CD4-positive, alpha-beta T cell treated with Interferon gamma for 1 hour (primary cell): ENCODE measurements at regions not wholly inside any gene's neighbourhood (a gene's known extent, or its start where the extent isn't known, plus 50 kb on each side); places are given as distances from the start of the nearest gene placed in this dataset.
A peak's percentile ranks its signal among the peaks of the same experiment; 100 is the strongest.
"Not testable (repeated sequence)": the region's sequence is repeated elsewhere in the genome, so short reads cannot be mapped to it uniquely, and the experiment has no call there.

Source experiments
- DNase-seq: peaks from one replicate; pipeline ENCODE4 v3.0.0-alpha.2; 2020

DNA sequence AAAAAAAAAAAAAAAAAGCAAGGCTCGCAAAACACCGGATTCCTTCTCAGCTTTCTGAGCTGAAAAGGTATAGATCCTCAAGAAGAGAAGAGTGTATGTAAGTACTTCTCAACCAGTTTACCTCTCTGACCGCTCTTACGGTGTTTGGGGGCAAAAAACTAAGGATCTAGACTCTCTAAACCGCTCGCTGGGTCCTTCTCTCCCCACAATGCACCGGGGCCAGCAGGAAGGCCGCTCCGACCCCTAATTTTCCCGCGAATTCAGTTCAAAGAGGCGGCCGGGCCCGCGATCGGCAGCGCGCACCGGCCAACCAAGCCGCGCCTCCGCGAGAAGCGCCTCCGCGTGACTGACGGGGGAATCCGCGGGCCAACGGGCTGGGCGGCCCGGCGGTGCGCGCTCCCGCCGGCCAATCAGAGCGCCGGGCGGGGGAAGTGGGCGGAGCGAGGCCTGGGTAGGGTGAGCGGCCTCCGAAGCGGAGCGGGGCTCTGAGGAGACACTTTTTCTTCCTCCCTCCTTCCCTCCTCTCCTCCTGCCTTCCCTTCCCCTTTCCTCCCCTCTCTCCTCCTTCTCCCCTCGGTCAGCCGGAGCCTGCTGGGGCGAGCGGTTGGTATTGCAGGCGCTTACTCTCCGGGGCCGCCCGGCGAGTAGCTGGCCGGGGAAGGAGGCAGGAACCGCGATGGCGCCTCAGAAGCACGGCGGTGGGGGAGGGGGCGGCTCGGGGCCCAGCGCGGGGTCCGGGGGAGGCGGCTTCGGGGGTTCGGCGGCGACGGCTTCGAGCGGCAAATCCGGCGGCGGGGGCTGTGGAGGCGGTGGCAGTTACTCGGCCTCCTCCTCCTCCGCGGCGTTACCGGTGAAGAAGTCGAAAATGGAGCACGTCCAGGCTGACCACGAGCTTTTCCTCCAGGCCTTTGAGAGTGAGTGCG, 93.0 kb downstream of the CRLF3 start:
- DNase-seq, result peak; percentile 45

DNA sequence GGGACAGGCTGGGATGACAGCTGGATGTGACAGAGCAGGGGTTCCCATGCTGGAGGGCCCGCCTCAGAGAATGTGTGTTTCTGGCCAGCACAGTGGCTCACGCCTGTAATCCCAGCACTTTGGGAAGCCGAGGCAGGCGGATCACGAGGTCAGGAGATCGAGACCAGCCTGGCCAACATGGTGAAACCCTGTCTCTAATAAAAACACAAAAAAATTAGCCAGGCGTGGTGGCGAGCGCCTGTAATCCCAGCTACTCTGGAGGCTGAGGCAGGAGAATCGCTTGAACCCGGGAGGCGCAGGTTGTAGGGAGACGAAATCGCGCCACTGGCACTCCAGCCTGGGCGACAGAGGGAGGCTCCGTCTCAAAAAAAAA, 93.7 kb downstream of the CRLF3 start:
- DNase-seq, result not testable (repeated sequence)

DNA sequence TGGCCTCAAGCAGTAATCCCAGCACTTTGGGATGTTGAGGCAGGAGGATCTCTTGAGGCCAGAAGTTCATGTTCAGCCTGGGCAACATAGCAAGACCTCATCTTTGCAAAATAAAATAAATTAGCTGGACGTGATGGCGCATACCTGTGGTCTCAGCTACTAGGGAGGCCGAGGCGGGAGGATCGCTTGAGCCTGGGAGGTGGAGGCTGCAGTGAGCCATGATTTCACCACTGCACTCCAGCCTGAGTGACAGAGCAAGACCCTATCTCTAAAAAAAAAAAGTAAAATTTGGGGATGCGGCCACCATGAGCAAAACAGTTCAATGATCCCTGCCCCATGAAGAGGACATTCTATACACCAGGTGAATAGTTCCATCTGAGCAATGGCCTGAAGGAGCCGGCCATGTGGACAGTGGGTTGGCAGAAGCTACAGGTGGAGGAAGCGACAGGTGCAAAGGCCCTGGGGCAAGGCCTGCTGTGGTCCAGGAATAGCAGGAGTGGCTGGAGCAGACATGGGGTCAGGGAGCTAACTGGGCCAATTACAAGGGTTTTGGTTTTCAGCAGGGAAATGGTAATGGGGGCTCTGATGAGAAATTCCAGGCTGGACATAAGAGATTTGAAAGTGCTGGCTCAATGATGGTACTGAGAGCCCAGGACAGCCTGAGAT, 94.2 kb downstream of the CRLF3 start:
- not testable (repeated sequence) for DNase-seq

DNA sequence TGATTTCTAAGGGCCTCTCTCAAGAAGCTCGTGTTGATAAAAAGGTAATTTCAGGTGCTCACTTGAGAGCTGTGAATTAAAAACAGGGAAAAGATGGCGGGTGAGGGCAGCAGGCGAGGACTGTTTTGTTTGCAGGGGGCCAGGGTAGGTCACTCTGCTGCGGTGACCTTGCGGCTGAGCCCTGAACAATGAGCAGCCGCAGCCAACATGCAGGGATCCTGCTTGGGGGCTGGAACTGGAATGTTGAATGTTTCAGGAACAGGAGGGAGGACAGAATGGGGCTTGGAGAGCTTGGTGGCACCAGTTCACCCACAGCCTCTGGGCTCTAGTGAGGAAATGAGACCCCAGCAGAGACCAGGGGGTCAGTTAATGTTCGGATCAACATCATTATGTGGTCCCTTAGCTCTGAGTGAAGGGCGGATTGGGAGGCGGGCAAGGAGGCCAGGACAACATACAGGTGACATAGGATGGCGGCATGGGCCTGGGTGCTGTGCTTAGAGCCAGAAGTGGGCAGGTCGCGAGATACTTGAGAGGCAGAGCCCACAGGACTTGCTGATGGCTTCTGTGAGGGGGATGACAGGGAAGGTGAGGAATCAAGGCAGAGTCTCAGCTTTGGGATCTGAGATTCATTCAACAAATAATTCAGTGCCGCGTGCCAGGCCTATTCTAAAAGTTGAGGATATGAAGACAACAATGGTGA, 94.9 kb downstream of the CRLF3 start:
- DNase-seq, result not testable (repeated sequence)

DNA sequence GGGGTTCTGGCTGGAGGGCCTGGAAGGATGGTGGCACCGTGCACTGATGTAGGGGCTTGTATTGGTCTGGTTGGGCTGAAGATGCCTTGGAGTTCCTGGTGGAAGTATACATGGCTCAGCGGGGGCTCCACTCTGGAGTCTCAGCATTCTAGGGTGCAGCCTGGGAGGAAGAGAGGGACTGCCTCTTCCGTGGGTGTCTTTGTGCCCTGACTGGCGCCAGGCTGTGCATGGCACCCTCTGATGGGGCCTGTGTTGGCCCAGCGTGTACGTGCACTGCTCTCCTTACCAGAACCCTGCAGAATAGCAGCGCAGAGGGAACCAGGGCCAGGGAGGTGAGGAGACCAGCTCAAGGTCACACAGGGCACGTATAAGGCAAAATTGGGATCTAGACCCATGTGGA, 97.0 kb downstream of the CRLF3 start:
- not testable (repeated sequence) for DNase-seq

DNA sequence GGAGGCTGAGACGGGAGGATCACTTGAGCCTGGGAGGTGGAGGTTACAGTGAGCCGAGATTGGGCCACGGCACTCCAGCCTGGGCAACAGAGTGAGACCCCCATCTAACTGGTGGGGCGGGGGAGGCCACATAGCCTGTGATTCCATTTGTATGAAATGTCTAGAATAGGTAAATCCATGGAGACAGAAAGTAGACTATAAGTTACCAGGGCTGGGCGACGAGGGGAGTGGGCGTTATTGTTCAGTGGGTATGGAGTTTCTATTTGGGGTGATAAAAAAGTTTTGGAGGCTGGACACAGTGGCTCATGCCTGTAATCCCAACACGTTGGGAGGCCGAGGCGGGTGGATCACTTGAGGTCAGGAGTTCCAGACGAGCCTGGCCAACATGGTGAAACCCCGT, 97.8 kb downstream of the CRLF3 start:
- DNase-seq, result not testable (repeated sequence)

DNA sequence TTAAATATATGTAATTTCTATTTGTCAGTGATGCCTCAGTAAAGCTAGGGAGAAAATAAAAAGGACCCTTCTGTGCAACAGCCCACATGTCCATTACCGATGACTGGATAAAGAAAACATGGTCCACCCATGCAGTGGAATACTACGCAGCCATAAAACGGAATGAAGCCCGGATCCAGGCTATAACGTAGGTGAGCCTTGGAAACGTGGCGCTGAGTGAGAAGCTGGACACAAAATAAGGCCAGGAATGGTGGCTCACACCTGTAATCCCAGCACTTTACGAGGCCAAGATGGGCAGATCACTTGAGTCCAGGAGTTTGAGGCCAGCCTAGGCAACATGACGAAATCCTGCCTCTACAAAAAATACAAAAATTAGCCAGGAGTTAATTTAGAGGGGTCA, 98.2 kb downstream of the CRLF3 start:
- DNase-seq, result not testable (repeated sequence)

DNA sequence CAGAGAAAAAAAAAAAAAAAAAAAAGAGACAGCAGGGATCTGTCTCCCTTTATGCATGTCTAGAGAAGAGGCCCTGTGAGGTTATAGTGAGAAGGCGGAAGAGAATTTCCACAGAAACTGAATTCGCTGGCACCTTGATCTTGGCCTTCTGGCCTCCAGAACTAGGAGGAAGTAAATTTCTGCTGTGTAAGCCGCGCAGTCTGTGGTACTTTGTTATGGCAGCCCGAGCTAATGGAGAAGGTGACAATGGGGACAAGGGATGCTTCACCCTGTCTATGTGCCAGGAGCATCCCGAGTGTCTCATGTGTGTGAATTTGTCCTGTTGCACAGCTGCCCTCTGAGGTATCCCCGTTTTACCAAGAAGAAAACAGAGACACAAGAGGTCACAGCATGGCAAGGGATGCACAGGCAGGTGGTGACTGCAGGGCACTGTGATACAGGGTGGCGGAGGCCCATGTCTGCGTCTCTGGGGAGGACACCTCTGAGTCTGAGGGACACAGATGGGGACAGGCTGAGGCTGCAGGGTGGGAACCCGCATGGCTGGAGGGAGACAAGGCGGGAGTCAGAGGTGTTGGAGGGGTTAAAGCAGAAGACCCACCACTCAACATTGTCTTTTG, 100.3 kb downstream of the CRLF3 start:
- DNase-seq, result not testable (repeated sequence)

DNA sequence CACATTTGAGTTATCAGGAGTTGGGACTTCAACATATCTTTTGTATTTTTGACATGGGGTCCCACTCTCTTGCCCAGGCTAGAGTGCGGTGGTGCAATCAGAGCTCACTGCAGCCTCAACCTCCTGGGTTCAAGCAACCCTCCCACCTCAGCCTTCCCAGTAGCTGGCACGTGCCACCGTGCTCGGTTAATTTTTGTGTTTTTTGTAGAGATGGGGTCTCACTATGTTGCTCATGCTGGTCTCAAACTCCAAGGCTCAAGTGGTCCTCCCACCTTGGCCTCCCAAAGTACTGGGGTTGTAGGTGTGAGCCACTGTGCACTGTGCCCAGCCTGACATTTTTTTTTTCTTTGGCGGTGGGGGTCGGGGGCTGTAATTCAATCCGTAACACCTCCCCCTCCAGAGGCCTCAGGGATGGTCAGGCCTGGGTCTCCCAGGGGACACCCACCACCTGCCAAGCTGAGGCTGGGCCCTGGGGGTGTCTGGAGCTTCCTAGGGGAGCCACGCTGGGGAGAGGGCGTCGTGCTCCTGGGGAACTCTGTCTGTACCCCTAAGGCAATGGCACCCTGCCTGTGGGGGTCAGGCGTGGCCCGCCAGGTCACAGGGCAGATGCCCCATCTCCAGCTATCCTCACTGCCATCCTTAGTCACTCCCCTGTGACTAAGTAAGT, 102.2 kb downstream of the CRLF3 start:
- not testable (repeated sequence) for DNase-seq

DNA sequence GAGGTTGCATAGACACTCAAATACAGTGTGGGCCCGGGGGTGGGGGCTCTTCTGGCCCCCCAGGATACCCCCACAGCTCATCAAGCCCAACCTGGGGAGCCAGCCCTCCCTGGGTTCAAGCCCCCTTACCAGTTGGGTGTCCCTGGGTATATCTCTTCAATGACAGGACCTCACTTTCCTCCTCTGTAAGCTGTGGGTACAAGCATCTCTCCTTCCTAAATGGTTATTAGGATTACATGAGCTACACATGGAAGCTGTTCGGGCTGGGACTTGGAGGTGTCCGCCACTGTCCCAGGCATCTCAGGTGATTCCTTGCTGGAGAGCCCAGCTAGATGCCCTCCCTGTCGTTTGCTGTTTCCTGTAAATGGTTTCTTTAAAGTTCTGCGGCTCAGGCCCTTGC, 103.5 kb downstream of the CRLF3 start:
- not testable (repeated sequence) for DNase-seq

DNA sequence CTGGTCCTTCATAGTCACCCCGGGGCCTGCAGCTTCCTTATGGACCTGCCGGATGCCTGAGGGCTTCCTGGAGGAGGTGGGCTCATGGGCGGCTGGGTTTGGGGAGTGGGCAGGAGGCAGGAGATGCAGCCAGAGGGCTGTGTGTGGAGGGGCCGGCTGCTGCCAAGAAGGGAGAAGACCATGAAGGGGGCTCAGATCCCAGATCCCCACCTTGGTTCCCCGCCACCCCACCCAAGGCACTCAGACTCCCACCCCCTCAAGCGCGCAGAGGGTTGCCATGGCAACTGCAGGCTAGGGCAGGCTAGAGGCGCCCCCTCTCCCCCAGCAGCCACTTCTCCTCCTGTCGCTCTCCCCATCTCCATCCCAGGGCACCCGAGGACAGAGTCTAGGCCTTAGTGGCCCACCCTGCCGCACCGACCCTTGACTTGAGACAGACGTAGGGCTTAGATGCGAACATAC, 104.5 kb downstream of the CRLF3 start:
- DNase-seq, result no peak

DNA sequence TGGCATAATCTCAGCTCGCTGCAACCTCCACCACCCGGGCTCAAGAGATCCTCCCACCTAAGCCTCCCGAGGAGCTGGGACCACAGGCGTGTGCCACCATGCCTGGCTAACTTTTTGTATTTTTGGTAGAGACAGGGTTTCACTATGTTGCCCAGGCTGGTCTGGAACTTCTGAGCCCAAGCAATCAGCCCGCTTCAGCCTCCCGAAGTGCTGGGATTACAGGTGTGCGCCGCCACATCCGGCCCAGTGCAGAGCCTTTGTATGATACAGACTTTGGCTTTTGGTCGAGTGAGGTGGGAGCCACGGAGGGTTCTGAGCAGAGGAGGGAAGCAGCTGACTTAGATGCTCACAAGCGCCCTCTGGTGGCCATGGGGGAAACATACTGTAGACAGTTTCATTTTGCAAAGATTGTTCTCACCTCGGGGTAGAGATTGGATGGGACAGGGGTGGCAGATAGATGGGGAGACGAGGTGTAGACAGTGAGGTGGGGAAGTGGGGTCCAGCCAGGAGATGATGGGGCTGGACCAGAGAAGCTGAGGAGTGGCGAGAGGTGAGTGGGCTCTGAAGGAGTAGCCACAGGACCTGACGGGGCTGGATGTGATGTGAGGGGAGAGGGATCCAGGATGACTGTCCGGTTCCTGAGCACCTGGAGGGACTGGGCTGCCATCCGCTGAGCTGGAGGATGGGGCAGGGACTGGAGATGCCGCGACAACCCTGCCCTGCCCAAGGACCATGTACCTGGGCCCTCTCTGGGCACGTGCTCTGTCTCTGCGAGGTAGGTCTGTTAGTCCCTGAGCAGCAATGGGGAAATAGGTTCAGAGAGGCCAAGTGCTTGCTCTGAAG, 105.1 kb downstream of the CRLF3 start:
- peak; percentile 68 for DNase-seq

DNA sequence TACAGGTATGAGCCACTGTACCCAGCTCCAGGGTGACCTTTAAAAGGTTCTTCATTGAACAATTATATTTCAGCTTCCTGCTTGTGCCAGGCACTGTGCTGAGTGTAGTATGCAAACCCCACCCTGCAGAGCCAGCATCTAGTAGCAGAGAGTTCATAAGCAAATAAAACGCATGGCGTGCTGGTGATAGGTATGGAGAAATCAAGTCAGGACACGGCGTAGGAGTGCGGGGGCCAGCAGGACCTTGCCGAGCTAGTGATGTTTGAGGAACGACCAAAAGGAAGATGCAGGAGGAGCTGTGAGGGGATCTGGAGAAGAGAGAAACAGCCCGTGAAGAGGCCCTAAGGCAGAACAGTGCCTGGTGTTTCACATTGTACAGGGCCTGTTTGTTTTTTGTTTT, 105.8 kb downstream of the CRLF3 start:
- DNase-seq, result not testable (repeated sequence)

DNA sequence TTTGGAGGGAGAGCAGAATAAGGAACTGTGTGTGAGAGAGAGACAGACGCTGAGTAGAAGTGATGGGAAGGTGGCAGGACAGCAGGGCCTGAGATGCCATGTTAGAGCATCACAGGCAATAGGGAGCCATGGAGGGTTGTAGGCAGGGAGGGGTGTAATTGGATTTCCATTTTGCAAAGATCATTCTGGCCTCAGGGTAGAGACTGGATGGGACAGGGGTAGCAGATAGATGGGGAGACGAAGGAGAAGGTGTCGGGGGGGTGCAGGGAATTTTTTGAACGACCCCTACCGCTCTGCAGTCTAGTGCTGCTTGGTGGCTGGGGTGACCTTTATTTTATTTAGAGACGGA, 106.4 kb downstream of the CRLF3 start:
- DNase-seq, result not testable (repeated sequence)

DNA sequence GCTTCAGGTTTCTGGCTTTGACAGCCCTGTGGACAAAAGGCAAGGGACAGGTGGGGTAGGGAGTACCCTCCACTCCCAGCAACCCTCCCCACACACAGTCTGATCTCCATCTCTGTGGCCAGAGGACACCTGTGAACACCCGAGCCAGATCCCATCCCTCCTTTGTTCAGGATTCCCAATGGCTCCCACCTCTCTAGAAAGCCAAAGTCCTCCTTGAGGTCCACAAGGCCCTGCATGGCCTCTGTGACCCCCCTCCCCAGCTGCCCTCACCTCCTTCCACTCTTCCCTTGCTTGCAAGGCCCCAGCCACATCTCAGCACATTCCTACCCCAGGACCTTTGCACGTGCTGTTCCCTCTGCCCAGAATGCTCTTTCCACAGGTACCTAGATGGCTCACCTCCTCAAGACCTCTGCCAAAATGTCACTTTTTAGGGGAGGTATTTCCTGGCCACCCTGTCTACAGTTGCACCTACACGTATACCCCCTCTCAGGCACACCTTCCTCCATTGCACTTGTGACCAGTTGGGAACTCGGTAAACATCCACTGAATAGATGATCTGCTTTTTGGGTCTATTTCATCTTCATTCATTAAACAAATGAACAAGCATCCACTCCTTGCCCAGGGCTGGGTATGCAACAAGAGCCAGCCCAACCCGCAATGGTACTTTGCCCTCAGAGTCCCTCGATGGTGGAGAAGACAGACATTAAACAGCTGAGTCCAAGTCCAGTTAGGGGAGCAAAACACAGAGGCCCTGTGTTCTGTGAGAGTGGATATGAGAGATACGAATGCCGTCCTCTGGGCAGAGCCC, 107.0 kb downstream of the CRLF3 start:
- no peak for DNase-seq

DNA sequence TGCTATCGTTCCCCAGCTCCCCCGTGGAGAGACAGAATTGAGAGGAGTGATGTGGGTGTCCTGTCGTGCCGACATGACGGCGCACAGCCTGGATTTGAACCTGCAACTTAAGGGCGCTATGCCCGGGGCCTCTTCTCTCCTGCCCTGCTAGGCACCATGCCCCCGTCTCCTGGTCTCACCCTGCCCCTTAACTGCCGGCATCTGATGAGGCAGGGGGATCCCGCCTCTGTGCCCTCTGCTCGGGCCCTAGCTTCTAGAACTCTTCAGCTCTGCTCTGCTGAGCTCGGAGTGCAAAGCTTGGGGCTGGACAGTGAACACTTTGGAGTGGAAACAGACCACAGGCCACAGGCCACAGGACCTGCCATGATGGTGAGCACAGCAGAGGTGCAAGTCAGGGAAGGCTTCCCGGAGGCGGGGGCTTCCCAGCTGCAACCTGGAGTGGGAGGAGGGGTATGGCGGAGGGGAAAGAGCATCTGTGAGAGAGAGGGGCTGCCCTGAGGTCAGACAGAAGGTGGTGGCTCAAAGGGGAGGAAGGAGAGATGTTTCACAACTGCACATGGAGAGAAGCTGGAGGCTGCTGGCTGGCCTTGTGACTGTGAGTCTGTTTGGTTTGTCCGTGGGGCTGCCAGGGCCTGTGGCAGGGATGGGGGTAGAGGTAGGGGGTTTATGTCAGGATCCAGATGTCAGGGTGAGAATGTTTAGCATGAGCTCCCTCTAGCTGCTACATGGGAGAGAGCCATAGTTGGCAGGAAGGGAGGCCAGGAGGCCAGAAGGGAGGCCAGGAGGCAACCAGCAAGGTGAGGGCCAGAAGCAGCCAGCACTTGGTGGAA, 107.8 kb downstream of the CRLF3 start:
- no peak for DNase-seq

DNA sequence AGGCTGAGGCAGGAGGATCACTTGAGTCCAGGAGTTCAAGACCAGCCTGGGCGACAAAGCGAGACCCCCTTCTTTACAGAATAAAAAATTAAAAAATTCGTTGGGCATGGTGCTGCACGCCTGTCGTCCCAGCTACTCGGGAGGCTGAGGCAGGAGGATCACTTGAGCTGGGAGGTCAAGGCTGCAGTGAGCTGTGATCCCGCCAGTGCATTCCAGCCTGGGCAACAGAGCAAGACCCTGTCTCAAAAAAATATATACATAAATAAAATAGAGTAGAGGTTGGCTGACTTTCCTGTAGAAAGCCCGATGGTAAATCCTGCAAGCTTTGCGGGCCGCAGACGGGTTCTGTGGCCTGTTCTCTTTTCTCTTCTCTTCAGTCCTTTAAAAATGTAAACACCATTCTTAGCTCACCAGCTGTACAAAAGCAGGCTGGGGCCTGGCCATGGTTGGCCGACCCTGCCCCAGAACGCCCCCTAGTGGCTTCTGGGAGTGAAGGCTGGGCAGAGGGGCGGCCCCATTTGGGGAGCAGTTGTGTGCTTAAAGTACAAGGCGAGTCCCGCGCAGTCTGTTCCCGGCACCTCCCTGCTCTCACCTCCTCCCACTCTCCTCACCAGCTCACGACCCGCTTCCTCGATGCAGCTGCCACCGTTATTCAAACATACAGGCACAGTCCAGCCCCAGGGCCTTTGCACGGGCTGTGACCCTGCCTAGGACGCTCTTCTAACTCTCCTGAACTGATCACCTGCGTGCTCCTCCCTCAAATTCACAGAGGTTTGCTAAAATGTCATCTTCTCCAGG, 109.5 kb downstream of the CRLF3 start:
- peak; percentile 49 for DNase-seq

DNA sequence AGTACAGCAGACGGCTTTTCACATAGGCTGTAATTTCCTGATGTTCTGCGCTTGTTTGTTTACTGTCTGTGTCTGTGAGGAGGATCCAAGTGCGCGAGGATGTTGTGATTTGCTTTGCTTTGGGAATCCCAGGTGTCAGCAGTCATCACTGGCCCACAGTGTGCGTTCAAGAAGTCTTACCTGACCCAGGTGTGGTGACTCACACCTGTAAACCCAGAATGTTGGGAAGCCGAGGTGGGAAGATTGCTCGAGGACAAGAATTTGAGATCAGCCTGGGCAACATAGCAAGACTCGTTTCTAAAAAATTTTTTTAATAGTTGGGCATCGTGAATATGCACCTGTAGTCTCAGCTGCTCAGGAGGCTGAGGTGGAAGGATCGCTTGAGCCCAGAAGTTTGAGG, 110.7 kb downstream of the CRLF3 start:
- DNase-seq, result not testable (repeated sequence)

DNA sequence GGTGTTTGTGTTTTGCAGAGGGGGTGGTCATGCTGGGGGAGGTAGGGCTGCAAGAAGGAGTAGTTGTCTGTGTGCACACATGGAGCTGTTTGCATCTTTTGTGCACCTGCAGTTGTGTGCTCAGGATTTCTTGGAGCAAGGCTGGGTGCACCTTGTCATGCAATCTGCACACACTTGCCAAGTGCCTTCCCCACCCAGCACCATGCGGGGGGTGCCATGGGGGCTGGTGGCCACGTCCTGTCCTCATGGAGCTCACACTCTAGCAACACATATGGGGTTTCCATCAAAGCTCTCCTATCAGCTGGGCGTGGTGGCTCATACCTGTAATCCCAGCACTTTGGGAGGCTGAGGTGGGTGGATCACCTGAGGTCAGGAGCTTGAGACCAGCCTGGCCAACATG, 111.6 kb downstream of the CRLF3 start:
- DNase-seq, result not testable (repeated sequence)
